ENCODE measurements at regions not wholly inside any gene's neighbourhood (a gene's known extent, or its start where the extent isn't known, plus 50 kb on each side); places are given as distances from the start of the nearest gene placed in this dataset.

DNA sequence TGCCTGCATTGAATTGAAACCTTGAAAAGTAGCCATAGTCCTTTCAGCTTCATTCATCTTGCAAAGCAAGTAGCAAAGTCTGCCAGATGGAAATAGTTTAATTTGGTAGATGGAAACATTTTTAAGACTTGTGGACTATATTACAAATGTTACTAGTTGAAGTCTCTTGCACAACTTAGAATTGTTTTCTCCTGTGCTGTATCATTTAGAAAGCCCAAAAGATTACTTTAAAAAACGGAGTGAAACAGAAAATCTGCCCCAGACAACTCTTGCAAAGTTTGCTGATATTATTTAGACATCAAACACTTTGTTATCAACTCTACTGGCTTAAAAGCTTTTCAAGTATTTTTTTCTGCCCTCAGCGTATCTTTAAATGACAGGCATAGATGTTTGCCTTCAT, 335.0 kb downstream of the RPRM start:
- Histone ChIP-seq H3K27me3 (ENCODE audit: insufficient read depth, low read depth) (0 out of 2 replicates have a peak, but pooled peaks cover 10% of the 10 kb centered on the region), H3K4me1 (replicated peaks; ENCODE audit: insufficient read depth) (no peaks in the 10 kb centered on the region), H3K36me3 (ENCODE audit: low read depth) (no peaks in the 10 kb centered on the region), H3K4me3 (no peak overlapping the region), H3K9me2 (ENCODE audit: insufficient read depth) (no peaks in the 10 kb centered on the region), H3K9me3 (ENCODE audit: insufficient read depth, low read depth) (no peaks in the 10 kb centered on the region), H3K4me2 (no peak overlapping the region), H3K27ac (no peak overlapping the region), H3K79me2 (ENCODE audit: low read depth) (no peaks in the 10 kb centered on the region), H3F3A (ENCODE audit: insufficient read depth, low read depth) (no peaks in the 10 kb centered on the region), H4K20me1 (ENCODE audit: insufficient read depth) (no peaks in the 10 kb centered on the region), H2AFZ (no peak overlapping the region)
- ChIA-PET POLR2A (ENCODE audit: unreplicated experiment) (no interaction called here), CTCF (no interaction called here)
- BruUV-seq (replicated peaks): no TSS peak
- no peak for TF ChIP-seq EZH2 (IDR thresholded peaks at IDR 0.05; ENCODE audit: low read depth)
- TF ChIP-seq CTCF (conservative IDR thresholded peaks at IDR 0.05): no peak
- intact Hi-C loops (cut with micrococcal nuclease; ENCODE audit: unreplicated experiment): no loop called here
- no peak for DNase-seq

- BruUV-seq (replicated peaks): no TSS peak
- intact Hi-C loops (cut with micrococcal nuclease; ENCODE audit: unreplicated experiment): no loop called here
Observed at GRCh38 chr2:153140498-153140897, 338.1 kb downstream of the RPRM start.

GRCh38 chr2:153138651-153139375, 339.7 kb downstream of the RPRM start:
- no peak overlapping the region for H3K4me2 ChIP-seq
- TF ChIP-seq EZH2 (IDR thresholded peaks at IDR 0.05; ENCODE audit: low read depth) (no peak), CTCF (conservative IDR thresholded peaks at IDR 0.05) (no peak)
- H3K27ac ChIP-seq: no peak overlapping the region
- H3K36me3 ChIP-seq (ENCODE audit: low read depth): no peaks in the 10 kb centered on the region
- H3K4me1 ChIP-seq (replicated peaks; ENCODE audit: insufficient read depth): no peaks in the 10 kb centered on the region
- no peaks in the 10 kb centered on the region for H3F3A ChIP-seq (ENCODE audit: insufficient read depth, low read depth)
- no peak for DNase-seq
- H4K20me1 ChIP-seq (ENCODE audit: insufficient read depth): no peaks in the 10 kb centered on the region
- CTCF ChIA-PET: no interaction called here
- no peaks in the 10 kb centered on the region for H3K79me2 ChIP-seq (ENCODE audit: low read depth)
- H3K4me3 ChIP-seq: no peak overlapping the region
- no TSS peak for BruUV-seq (replicated peaks)
- intact Hi-C loops (cut with micrococcal nuclease; ENCODE audit: unreplicated experiment): no loop called here
- no peaks in the 10 kb centered on the region for H3K27me3 ChIP-seq (ENCODE audit: insufficient read depth, low read depth)
- no peak overlapping the region for H2AFZ ChIP-seq
- POLR2A ChIA-PET (ENCODE audit: unreplicated experiment): no interaction called here
- H3K9me3 ChIP-seq (ENCODE audit: insufficient read depth, low read depth): no peaks in the 10 kb centered on the region
- no peaks in the 10 kb centered on the region for H3K9me2 ChIP-seq (ENCODE audit: insufficient read depth)

More at GRCh38 chr2:153140498-153140897, 338.1 kb downstream of the RPRM start:
- Histone ChIP-seq H3F3A (ENCODE audit: insufficient read depth, low read depth) (no peaks in the 10 kb centered on the region), H3K4me1 (replicated peaks; ENCODE audit: insufficient read depth) (no peaks in the 10 kb centered on the region), H3K9me3 (ENCODE audit: insufficient read depth, low read depth) (no peaks in the 10 kb centered on the region), H4K20me1 (ENCODE audit: insufficient read depth) (no peaks in the 10 kb centered on the region), H3K9me2 (ENCODE audit: insufficient read depth) (no peaks in the 10 kb centered on the region), H3K27ac (no peak overlapping the region), H3K4me3 (no peak overlapping the region), H3K79me2 (ENCODE audit: low read depth) (no peaks in the 10 kb centered on the region), H3K4me2 (no peak overlapping the region), H3K27me3 (ENCODE audit: insufficient read depth, low read depth) (no peaks in the 10 kb centered on the region), H2AFZ (no peak overlapping the region), H3K36me3 (ENCODE audit: low read depth) (no peaks in the 10 kb centered on the region)
- ChIA-PET POLR2A (ENCODE audit: unreplicated experiment) (no interaction called here), CTCF (no interaction called here)
- TF ChIP-seq EZH2 (IDR thresholded peaks at IDR 0.05; ENCODE audit: low read depth): no peak
- no peak for DNase-seq

DNA sequence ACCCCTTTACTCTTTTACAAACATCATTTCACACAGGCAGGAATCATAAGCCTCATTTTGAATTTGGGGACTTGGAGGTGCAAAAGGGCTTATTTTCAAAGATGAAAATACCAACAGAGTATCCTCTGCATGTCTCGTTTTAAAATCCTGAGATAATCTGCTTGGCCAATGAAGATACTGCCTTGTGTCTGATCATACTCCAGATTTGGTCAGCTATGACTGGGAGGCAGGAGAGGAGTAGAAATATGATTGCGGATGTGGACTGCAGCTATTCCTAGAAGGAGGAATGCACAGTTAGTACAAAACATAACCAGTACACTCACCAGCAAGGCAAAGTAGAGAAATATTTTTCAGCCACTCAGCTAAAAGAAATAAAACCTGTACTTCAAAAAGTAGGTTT, 342.3 kb downstream of the RPRM start:
- H3K79me2 ChIP-seq (ENCODE audit: low read depth): no peaks in the 10 kb centered on the region

More for the DNA sequence above, 342.3 kb downstream of the RPRM start:
- ChIA-PET POLR2A (ENCODE audit: unreplicated experiment) (no interaction called here), CTCF (no interaction called here)
- H3K4me1 ChIP-seq (replicated peaks; ENCODE audit: insufficient read depth): no peaks in the 10 kb centered on the region
- no peaks in the 10 kb centered on the region for H3K27me3 ChIP-seq (ENCODE audit: insufficient read depth, low read depth)
- no peaks in the 10 kb centered on the region for H4K20me1 ChIP-seq (ENCODE audit: insufficient read depth)
- no peak for DNase-seq
- H3K4me3 ChIP-seq: no peak overlapping the region
- no peaks in the 10 kb centered on the region for H3K9me3 ChIP-seq (ENCODE audit: insufficient read depth, low read depth)
- H3K27ac ChIP-seq: no peak overlapping the region
- H3K36me3 ChIP-seq (ENCODE audit: low read depth): no peaks in the 10 kb centered on the region
- no peak overlapping the region for H2AFZ ChIP-seq
- TF ChIP-seq EZH2 (IDR thresholded peaks at IDR 0.05; ENCODE audit: low read depth) (no peak), CTCF (conservative IDR thresholded peaks at IDR 0.05) (no peak)
- no peak overlapping the region for H3K4me2 ChIP-seq
- H3F3A ChIP-seq (ENCODE audit: insufficient read depth, low read depth): no peaks in the 10 kb centered on the region
- BruUV-seq (replicated peaks): no TSS peak
- H3K9me2 ChIP-seq (ENCODE audit: insufficient read depth): no peaks in the 10 kb centered on the region
- intact Hi-C loops (cut with micrococcal nuclease; ENCODE audit: unreplicated experiment): no loop called here
